GM19455 (cell line): ENCODE measurements at regions not wholly inside any gene's neighbourhood (a gene's known extent, or its start where the extent isn't known, plus 50 kb on each side); places are given as distances from the start of the nearest gene placed in this dataset.

ENCODE experiments used
- ATAC-seq: cut with Tn5 transposase; IDR thresholded peaks from one replicate; pipeline ENCODE4 v1.9.1; 2021; ENCODE audit not compliant: unreplicated experiment

DNA sequence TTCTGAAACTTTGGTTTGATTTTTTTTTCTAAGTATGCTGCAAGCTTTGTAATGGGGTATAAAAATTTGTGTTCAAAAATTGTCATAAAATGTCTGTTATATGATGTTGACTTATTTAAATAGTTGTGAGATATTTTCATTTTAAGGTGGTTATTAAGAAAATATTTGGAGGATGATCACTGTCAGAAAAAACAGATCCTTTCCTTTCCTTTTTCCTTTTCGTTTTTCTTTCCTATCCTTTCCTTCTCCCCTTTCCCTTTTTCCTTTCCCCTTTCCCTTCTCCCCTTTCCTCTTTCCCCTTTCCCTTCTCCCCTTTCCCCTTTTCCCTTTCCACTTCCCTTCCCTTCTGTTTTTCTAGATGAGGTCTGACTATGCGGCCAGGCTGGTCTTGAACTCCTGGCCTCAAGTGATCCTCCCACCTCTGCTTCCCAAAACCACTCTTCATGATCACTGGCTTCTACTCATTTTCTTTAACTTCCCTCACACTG is 640.5 kb downstream of the PLCL1 start:
- ATAC-seq, result no peak

DNA sequence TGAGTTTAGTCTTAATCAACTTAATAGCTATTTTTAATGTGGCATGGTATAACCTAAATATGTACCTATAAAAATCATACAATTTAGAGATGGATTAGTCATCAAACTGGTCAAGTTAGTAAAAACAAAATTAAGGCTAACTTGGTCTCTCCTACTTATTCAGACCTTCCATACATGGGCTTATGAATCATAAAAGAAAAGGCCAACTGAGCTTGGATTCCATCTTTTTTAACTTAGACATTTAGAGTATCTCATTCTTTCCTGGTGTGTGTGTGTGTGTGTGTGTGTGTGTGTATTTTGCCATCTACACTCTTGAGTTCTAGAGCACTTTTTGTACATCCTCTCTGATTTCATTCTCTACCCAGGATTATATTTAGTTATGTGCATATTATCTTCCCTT is 637.5 kb downstream of the PLCL1 start:
- no peak for ATAC-seq

DNA sequence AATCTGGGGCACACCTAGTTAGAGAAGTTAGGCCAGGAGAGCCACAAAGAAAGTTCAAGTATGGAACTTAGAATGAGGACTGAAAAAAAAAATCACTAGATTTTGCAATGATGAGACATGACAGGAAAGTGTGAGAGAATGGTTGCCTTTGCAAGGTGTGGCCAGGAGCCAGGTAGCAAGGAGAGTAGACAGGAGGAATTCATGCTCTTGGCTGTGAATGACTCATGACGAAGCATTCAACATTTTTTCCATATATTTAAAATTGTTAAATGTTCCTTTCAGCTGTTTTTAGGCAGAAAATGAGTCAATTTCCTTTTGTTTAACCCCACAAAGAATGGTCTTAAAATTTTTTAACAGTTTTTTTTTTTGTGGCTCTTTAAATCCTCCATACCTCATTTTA is 636.9 kb downstream of the PLCL1 start:
- no peak for ATAC-seq

DNA sequence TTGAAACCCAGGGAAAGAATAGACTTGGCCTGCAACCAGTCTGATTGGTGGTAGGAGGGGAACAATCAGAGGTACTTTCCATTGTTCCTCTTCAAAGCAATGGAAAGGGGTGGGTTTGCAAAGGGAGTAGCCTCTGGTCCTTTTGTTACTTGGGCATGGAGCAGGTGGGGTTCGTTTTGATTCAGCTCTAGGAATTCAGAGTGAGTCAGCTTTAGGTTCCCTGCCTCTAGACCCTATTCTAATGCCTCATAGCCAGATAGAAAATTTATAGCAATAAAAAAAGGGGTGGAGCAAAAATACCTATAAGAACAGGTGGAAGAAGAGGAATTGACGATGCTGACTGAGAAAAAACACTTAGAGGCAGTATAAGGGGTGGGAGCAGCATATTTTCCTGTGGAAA is 636.4 kb downstream of the PLCL1 start:
- ATAC-seq, result no peak

DNA sequence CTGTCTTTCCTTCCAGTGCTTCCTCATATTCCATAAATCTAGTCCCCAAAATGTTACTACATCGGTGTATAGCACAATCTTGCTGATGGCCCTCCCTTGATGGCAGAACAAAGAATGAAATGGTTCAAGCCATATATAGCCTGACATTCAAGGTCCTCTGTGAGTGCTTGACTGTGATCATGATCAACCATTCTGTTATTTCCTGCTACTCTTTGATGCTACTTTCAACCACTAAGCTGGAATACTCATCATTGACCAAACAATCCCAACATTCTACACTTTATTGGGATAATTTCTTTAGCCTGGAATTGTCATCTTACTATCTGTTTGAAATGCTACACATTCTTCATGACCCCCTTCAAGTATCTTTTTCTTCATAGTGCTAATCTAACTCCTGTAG is 633.9 kb downstream of the PLCL1 start:
- ATAC-seq, result no peak

DNA sequence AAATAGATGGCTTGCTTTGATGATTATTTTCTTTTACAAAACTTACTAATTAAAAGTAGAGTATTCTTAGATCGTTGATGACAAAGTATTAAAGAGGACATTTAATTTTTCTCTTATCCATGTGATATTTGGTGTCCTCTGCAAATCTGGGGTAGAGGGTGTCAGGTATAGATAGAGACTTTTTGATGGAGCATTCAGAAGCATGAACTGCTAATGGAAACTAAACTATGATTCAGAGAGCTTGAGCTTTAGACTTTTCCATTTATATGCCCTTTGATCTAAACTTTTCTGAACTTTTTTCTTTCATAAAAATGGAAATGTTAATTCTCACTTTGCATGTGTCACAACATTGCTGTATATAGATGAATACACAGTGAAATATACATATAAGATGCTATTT is 619.7 kb downstream of the PLCL1 start:
- no peak for ATAC-seq

DNA sequence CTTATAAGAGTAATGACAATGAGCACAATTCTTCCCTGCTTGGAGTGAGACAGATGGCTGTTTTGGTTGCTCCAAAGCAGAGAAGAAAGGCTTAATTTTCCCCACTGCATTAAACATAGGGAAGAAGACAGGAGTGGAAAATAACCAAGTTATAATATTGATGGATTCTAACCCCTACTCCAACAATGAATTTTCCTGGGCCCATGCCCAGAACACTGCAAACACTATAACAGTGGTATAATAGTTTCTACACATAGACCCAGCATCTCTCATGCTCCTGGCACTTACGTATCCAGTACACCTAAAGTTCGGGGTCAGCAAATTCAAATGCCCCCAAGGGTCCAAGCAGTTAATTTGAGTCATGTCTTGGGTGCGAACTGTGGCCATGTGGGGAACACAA is 613.4 kb downstream of the PLCL1 start:
- no peak for ATAC-seq

DNA sequence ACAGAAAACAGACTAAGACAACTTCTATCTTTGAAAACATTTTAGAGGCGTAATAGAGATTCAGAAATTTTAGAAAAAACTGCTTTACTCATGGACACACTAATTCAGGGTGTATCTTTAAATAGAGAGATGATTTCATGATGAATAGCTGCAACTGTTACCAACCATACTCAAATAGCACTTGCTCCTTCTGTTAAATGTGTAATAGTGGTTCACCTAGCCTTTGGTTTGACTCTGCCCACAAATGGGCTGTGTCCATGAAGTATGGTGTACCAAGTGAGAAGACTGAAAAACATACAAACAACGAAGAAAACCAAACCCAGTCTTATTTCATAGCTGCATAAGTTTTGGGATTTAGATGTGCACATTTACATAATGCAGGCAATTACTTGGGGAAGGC is 610.6 kb downstream of the PLCL1 start:
- ATAC-seq, result no peak

DNA sequence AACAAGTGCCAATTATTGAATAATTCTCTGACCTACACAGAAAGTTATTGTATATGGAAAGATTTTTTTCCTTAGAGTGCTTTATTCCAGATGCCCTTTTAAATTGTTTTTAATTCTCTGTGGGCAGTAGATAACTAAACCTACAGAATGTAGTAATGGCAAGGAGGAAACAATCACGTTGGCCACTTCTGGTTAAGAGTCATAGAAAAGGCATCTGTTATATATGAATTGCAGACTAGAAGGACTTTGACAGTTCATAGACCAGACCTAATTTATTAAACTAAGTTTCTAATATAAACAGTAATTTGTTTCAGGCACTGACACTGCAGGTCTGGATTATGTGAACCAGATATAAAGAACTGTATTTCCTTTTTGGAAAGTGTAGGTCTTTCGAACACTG is 607.5 kb downstream of the PLCL1 start:
- no peak for ATAC-seq

DNA sequence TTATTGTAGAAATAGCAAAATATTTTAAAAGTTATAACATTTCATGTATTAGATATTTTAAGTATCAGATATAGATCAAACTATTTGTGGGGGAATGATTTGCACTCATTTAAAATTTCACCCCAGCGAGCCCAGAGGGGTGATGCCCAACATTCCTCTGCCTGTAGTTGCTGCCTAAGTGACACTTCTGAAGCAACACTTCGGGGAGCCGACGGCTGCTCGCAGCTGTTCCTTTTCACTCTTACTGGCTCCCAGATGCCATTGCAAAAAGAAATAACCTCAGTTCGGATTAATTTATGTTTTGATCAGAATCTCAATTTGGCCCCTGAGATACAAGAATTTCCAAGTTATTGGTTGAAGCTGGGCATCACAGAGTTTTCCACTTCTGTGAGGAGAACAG is 603.8 kb downstream of the PLCL1 start:
- ATAC-seq, result no peak

DNA sequence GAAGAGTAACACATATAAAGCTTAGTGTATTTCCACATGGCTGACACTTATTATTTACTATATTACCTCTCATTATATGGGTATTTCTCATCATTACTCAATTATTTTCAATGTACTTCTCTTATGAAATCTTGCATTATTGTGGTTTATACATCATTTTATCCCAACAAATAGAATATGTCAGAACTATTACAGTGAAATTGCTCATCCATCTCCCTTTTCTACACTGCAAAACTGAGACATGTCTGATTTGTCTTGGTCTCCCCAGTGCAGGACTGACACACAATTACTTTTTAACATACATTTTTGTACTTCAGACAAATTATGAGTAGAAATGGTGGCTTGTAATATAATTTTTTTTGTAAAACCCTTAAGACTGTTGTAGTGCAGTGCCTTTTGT is 600.9 kb downstream of the PLCL1 start:
- no peak for ATAC-seq

DNA sequence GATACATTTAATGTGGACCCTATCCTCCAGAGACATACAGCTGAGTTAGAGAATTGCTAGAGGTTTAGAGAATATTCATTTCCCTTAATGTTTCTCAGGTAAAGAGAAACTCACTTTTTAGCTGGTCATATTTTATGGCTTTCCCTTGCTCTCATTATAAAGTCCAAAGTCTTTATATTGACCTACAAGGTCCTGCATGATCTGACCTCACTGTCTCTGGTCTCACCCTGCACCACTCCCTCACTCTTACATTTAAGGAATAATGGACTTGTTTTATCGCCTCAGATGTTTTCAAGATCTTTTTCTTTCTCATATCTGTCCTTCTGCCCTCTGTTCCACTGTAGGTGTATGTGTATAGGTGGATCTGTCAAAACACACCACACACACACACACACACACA is 597.3 kb downstream of the PLCL1 start:
- ATAC-seq, result no peak

DNA sequence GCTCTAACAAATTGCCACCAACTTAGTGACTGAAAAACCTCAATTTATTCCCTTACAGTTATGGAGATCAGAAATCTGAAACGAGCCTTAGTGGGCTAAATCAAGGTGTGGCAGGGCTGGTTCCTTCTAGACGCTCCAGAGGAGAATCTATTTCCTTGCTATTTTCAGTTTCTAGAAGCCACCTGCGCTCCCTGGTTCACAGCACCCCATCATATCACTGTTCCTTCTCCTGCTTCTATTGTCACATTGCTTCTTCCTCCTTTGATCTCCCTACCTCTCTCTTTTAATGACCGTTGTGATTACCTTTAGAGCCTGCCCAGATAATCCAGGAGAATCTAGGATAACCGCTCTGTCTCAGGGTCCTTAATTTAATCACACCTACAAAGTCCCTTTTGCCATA is 596.6 kb downstream of the PLCL1 start:
- no peak for ATAC-seq

DNA sequence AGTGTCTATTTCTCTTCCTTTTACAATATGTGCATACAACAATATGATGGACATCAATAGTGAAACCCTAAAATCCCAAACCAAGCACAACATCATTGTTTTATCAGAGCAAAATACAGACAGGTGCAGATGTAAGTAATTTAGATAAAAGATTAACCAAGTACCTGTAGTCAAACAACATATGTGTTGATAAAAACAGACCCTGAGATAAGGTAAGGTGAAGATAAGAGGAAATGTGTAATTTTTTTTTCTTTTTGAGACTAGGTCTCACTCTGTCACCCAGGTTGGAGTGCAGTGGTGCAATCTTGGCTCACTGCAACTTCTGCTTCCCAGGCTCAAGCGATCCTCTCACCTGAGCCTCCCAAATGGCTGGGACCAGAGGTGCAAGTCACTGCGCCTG is 589.8 kb downstream of the PLCL1 start:
- ATAC-seq, result no peak

DNA sequence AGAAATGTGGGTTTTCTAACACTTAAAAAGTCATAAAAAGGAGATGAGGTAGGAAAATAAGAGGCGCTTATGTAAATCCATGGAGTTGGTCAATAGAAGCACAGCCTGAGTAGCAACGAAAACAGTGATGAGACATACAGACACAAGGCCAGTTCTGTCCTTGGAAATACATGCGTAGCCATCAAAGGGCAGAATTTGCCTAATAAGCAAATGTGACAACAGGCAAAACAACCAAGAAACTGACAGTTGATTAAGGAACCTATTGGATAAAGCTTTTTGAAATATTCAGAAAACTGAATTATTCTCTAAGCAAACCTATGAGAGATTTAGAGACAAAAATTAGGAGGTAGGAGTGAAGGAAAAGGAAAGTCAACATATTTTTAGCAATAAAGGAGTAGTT is 586.3 kb downstream of the PLCL1 start:
- no peak for ATAC-seq

DNA sequence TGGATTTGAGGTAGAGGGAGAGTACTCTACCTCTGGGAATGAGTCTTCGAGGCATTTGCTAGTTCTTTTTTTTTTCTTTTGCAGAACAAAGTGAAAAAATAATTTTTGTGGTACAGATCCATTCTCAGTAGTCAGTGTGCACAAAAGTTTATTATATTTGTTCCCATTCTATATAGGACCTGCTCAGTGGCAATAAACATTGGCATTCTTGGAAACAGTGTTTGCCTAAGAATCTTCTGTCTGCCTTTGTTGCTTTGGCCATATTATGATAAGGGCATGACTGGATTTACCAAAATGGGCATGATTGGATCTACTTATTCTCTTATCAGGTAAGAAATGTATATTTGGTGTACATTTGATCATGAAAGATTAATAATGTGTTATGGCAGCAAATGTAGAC is 583.3 kb downstream of the PLCL1 start:
- no peak for ATAC-seq

DNA sequence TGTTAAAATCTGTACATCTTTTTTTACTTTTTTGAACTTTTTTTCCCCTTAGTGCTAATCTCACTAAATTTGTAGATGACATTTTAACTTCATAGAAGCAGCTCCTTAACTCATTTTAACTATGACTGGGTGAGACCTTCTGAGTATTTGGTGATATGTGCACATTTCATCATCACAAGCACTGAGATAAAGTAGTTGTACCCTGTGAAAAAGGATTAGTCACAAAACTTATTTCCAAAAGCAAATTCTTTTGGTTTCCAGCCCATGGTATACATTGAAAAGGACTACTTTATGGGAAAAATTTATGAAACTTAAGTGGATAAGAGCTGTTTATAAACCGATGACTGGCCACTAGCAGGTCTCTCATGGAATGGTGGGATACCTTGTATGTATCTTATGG is 581.5 kb downstream of the PLCL1 start:
- no peak for ATAC-seq

DNA sequence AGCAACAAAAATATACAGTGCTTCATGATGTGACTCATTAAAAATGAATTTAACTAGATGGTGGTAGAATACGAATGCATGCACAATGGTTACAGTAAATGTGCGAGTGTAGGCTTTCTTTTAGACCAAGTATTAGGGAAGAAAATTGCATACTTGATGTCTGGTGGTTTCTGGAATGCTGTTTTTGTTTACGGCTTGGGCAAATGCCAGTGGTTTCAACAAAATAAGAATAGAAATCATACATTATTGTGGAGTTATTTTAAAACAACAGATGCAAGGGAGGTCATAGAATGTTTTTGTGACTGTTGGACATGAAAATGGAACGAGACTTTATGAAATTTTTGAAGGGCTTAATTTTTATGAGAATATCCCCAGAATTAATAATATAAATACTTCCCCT is 580.9 kb downstream of the PLCL1 start:
- no peak for ATAC-seq

DNA sequence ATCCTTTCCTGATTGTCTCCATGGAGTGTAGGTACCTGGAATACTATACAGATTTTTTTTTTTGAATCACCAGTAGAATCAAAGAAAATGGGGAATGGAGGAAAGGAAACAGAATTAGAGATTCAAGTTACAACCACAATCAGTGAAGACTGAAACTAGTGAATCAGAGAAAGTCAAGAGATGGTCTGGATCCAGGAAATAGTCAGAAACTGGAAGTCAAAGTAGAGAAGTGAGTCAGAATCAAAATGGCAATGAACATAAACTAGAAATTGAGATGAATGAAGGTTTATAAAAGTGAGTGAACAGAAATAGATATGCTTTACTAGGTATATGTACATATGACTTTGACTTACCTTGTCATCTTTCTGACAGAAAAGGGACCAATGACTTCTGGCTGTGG is 579.0 kb downstream of the PLCL1 start:
- no peak for ATAC-seq

DNA sequence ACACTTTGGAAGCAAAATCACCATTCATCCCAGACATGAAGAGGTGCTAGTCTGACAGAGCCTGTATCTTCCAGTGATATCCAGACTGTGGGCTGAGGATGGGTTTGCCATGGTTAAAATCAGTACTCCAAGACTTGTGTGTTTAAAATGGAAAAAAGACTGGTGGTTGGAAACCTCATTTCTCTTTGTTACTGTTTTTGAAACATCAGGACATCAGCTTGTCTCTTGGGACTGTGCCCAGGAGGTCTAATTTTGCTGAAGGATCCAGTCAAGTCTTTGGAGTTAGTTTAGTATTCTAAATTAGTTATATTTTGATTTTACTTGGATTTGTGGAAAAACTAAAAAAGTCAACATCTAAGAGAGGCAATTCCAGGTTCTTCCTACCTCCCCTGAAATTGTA is 578.4 kb downstream of the PLCL1 start:
- ATAC-seq, result no peak

DNA sequence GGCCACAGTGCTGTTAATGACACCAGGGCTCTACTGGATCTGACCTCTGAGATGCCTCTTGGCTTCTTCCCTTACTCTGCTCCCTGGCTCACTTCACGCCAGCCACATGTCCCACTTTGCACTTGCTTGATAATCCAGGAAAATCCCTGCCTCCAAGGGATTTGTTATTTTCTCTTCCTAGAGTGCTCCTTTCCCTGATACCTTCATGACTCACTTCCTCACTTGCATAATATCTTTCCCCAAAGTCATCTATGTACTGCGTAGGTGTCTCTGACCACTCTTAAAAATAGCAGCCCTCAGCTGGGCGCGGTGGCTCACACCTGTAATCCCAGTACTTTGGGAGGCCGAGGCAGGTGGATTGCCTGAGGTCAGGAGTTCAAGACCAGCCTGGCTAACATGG is 572.3 kb downstream of the PLCL1 start:
- no peak for ATAC-seq

DNA sequence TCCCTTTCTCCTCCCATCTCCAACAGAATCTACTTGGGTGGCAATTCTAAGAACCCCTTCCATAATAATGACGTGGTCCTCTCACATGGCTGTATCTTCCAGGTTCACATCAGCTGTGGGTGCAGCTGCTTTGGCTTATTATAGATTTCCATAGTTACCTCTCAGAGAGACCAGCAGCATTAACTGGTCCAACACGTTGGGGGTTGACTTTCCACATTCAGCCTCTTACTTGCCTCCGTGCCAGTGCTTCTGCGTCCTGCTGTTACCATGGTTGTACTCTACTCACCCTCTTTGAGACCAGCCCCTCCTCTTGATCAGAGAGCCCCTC is 570.7 kb downstream of the PLCL1 start:
- no peak for ATAC-seq

DNA sequence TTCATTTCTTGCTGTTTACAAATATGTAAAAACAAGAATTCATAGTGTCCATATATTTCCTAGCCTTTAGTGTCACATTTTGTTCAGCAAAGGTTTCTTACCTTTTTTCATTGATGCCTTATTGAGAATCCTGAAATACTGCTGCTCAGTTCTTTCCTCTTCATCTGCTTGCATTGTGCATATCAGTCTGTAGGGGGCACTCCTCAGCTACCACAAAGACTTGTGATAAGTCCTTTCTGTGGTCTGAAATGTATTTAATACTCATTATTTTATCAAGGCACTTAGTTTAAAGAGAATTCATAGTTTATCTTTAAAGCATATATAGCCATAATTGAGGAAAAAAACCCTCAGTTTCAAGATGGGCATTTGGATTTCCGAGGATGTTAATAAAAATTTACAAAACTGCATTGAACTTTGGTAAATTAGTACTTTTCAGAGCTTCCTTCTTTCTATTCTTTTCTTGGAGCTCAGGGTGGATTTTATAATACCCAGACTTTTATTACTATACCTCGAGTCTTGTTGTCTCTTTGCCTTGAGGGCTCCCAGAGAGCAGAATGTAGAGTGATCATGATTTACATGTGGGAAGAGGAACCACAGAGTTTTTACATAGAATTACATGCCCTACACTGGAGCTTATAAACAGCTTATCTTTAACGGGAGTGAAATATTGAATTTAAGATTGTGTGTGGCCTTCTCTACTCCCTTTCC is 570.1 kb downstream of the PLCL1 start:
- no peak for ATAC-seq
